ENCODE measurements at regions not wholly inside any gene's neighbourhood (a gene's known extent, or its start where the extent isn't known, plus 50 kb on each side); places are given as distances from the start of the nearest gene placed in this dataset.

DNA sequence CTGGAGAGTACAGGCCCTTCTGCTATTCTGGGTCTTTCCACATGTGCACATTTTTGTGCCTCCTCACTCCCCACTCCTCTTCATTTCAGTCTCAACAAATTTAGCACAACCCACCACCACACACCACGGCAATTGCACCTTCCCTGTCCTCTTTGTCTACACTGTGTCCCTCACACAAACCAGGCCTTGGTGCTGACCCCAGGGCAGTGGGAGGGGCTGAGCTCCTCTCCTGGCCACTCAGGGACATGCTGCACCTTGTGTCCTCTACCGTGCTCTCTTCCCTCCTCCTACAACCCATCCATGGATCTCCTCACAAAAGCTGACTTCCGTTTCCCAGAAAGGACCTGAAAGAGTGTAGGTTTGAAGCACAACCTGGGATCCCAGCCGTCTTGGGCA, 90.9 kb upstream of the IKZF1 start:
- TF ChIP-seq ZNF724P (CRISPR knock-in tag; IDR thresholded peaks at IDR 0.05; ENCODE audit: borderline replicate concordance) (no peak), ZNF660 (CRISPR knock-in tag; IDR thresholded peaks at IDR 0.05; ENCODE audit: borderline replicate concordance, low read depth) (no peak), ZNF549 (CRISPR knock-in tag; IDR thresholded peaks at IDR 0.05) (no peak), ZFX (CRISPR knock-in tag; IDR thresholded peaks at IDR 0.05; ENCODE audit: low read depth) (no peak), GABPA (IDR thresholded peaks at IDR 0.05; ENCODE audit: low read depth, low read length) (no peak), GABPA (CRISPR knock-in tag; IDR thresholded peaks at IDR 0.05; ENCODE audit: low read depth) (no peak), ARNTL (CRISPR knock-in tag; IDR thresholded peaks at IDR 0.05) (no peak), ZNF331 (CRISPR knock-in tag; IDR thresholded peaks at IDR 0.05) (no peak)
- TF ChIP-seq, protein P1, sequence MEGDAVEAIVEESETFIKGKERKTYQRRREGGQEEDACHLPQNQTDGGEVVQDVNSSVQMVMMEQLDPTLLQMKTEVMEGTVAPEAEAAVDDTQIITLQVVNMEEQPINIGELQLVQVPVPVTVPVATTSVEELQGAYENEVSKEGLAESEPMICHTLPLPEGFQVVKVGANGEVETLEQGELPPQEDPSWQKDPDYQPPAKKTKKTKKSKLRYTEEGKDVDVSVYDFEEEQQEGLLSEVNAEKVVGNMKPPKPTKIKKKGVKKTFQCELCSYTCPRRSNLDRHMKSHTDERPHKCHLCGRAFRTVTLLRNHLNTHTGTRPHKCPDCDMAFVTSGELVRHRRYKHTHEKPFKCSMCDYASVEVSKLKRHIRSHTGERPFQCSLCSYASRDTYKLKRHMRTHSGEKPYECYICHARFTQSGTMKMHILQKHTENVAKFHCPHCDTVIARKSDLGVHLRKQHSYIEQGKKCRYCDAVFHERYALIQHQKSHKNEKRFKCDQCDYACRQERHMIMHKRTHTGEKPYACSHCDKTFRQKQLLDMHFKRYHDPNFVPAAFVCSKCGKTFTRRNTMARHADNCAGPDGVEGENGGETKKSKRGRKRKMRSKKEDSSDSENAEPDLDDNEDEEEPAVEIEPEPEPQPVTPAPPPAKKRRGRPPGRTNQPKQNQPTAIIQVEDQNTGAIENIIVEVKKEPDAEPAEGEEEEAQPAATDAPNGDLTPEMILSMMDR (CRISPR knock-in tag; IDR thresholded peaks at IDR 0.05): no peak
- TF ChIP-seq, protein P2, sequence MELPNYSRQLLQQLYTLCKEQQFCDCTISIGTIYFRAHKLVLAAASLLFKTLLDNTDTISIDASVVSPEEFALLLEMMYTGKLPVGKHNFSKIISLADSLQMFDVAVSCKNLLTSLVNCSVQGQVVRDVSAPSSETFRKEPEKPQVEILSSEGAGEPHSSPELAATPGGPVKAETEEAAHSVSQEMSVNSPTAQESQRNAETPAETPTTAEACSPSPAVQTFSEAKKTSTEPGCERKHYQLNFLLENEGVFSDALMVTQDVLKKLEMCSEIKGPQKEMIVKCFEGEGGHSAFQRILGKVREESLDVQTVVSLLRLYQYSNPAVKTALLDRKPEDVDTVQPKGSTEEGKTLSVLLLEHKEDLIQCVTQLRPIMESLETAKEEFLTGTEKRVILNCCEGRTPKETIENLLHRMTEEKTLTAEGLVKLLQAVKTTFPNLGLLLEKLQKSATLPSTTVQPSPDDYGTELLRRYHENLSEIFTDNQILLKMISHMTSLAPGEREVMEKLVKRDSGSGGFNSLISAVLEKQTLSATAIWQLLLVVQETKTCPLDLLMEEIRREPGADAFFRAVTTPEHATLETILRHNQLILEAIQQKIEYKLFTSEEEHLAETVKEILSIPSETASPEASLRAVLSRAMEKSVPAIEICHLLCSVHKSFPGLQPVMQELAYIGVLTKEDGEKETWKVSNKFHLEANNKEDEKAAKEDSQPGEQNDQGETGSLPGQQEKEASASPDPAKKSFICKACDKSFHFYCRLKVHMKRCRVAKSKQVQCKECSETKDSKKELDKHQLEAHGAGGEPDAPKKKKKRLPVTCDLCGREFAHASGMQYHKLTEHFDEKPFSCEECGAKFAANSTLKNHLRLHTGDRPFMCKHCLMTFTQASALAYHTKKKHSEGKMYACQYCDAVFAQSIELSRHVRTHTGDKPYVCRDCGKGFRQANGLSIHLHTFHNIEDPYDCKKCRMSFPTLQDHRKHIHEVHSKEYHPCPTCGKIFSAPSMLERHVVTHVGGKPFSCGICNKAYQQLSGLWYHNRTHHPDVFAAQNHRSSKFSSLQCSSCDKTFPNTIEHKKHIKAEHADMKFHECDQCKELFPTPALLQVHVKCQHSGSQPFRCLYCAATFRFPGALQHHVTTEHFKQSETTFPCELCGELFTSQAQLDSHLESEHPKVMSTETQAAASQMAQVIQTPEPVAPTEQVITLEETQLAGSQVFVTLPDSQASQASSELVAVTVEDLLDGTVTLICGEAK (IDR thresholded peaks at IDR 0.05): no peak
- TF ChIP-seq, protein P2 (CRISPR knock-in tag; IDR thresholded peaks at IDR 0.05): no peak
